ENCODE measurements at regions not wholly inside any gene's neighbourhood (a gene's known extent, or its start where the extent isn't known, plus 50 kb on each side); places are given as distances from the start of the nearest gene placed in this dataset.

DNA sequence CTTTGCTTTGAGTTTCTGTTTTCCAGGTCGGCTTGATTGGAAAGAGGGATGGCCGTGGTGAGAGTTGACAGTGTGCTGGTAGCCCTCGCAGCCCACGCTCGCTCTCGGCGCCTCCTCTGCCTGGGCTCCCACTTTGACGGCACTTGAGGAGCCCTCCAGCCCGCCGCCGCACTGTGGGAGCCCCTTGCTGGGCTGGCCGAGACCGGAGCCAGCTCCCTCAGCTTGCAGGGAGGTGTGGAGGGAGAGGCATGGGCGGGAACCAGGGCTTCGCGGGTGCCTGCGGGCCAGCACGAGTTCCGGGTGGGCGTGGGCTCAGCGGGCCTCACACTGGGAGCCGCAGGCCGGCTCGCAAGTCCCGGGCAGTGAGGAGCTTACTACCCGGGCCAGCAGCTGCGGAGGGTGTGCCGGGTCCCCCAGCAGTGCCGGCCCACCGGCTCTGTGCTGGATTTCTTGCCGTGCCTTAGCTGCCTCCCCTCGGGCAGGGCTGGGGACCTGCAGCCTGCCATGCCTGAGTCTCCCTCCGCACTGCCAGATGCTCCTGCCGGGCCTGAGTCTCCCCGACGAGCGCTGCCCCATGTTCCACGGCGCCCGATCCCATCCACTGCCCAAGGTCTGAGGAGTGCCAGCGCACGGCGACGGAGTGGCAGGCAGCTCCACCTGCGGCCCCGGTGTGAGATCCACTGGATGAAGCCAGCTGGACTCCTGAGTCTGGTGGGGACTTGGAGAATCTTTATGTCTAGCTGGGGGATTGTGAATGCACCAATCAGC lies 166.4 kb upstream of the FAT1 start:
- no peak for DNase-seq

GRCh38 chr4:186891859-186892486 lies 168.3 kb upstream of the FAT1 start:
- DNase-seq = no peak

GRCh38 chr4:186898367-186898766 lies 174.7 kb upstream of the FAT1 start:
- no peak for DNase-seq

DNA sequence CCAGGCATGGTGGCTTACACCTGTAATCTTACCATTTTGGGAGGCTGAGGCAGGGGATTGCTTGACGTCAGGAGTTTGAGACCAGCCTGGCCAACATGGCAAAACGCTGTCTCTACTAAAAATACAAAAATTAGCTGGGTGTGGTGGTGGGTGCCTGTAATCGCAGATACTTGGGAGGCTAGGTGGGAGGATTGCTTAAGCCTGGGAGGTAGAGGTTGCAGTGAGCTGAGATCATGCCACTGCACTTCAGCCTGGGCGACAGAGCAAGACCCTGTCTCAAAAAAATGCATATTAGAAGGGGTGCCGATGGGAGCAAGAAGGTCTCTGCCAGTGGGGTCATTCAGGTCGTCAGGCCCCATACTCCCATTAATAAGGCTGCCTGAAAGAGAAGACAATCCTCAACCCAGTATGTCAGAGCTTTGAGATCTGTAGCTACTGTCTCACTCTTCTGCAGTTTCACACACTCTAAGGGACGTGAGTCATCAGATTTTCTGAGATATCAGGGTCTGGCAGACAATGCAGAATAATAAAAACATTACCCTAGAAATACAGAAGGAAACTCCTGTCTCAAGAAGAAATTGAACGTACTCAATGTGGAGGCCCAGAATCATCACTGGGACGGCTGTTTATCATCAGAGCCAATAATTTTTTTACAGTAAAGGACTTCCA lies 176.7 kb upstream of the FAT1 start:
- DNase-seq = no peak

GRCh38 chr4:186900984-186901383 lies 177.3 kb upstream of the FAT1 start:
- DNase-seq = no peak

DNA sequence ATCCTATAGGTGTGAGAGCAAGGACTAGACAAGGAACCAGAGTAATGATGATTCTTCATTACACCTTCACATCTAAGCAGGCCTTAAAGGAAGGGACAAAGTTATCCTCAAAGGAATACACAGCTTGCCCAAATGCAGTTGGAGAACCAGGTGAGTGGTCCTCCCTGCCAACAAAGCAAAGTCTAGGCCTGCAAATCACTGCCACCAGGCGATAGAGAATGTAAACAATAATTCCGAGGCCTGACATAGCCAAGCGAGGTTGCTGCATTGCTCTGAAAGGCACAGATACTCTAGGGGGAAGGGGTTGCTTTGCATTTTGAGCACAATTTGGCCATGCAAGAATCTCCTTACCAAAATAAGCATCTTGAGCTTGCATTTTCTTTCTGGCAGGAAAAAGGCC lies 178.2 kb upstream of the FAT1 start:
- DNase-seq = no peak

DNA sequence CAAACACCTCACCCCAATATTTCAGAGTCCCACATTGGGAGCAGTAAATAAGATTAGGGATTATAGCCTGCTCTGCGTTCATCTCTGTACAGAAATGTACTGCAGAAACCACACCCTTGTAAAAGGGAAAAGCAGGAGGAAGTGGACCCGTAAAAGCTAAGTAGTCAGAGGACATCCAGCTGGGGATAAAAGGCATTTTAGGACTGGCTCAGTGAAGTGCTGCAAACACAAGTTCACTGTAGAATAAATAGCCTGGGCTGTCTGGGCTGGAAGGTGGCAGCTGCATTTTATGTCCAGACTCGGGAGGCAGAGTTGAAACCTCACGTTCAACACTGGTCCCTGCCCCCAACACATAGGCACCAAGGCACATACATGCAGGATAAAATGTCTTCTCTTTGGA lies 178.7 kb upstream of the FAT1 start:
- DNase-seq = no peak

- no peak for DNase-seq
Observed at GRCh38 chr4:186904101-186904500, 180.4 kb upstream of the FAT1 start.

- no peak for DNase-seq
Observed at GRCh38 chr4:186906722-186907121, 183.1 kb upstream of the FAT1 start.

GRCh38 chr4:186910385-186910784 lies 186.7 kb upstream of the FAT1 start:
- no peak for DNase-seq

DNA sequence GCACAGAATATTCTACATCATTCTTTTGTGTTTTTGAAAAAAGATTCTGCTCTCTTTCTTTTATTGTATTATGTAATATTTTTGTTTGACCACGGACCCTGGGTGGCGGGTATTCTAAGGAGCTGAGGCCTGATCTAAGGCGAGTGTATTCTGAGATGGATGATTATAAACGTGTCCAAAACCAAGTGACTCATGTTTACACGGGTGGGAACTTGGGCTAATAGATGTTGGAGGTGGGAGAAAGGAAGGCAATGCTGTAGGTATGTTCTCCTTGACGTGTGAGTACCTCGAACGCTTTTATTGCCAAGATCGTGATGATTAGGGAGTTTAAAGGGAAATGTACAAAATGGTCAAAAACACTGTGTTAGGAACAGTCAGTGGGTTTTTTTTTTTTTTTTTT lies 188.9 kb upstream of the FAT1 start:
- DNase-seq = no peak

DNA sequence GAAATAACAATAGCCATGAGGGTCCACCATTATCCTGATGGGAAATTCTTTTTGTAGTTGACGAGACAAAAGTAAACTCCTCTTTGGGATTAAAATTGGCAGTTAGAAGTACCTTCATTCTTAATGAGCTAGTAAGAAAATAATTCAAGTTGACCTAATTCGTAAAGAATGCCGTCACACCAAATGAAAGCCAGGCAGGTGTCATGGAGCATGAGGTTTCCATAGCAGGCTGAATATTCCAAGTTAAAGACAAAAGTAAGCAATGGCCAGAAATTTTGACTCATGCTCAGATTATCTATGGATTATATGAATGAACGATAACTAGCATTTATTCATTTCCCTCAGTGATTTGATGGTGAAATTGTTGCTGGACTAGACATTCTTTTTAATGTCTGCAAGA lies 192.2 kb upstream of the FAT1 start:
- no peak for DNase-seq

GRCh38 chr4:186917136-186917535 lies 193.5 kb upstream of the FAT1 start:
- DNase-seq = no peak

GRCh38 chr4:186918466-186918865 lies 194.8 kb upstream of the FAT1 start:
- DNase-seq = no peak

DNA sequence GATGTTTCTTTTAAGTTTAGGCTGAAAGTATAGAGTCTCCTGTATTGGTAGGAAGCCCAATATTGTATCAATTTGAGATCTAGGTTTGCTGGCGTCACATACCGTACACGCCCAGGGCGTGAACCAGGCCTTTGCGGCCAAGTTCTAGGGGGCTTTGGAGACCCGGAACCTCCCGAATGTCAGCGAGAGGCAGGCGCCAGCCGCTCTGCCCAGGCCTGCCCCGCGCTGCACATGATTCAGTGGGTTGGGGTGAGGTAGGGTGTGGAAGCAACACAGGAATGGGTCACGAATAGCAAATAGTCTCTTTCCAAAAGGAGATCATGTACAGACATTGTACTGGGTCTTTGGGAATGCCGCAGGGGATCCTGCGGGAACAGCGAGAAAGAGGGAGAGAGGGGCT lies 195.7 kb upstream of the FAT1 start:
- no peak for DNase-seq

GRCh38 chr4:186920483-186920882 lies 196.8 kb upstream of the FAT1 start:
- DNase-seq = no peak

DNA sequence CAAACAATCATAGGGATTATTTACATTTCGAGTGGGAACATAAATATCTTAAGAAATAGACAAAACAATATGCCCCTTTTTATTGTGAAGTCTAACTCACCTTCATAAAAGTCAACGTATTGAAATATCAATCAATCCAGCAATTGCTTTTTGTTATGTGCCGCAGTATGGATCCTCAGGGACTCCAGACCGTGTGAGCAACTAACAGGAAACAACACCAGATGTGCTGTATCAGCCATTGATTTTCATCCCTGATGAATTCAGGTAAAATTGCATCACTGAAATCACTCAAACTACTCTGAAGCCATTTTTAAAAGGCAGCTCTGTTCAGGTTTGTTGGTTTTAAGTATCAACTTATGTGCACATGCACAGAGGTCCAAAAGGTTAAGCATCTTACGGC lies 197.3 kb upstream of the FAT1 start:
- no peak for DNase-seq

GRCh38 chr4:186924723-186925122 lies 201.1 kb upstream of the FAT1 start:
- DNase-seq = no peak

DNA sequence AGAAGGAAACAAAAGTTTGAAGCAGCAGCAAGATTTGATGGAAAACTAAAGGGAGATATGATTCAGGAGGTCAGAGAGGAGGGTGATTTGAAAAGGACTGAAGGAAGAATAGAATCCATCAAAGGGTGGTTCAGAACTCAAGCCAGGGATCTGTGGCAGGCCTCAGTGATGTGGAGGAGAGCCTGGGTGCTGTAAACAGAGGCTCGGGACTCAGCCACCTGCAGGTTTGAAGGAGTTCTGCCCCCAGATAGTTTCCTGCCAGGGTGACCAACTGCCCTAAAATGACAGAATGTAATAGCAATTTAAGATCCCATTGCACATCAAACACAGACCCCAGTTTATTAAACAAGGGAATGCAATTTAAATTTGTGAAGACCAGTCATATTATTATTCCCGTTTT lies 204.0 kb upstream of the FAT1 start:
- no peak for DNase-seq

DNA sequence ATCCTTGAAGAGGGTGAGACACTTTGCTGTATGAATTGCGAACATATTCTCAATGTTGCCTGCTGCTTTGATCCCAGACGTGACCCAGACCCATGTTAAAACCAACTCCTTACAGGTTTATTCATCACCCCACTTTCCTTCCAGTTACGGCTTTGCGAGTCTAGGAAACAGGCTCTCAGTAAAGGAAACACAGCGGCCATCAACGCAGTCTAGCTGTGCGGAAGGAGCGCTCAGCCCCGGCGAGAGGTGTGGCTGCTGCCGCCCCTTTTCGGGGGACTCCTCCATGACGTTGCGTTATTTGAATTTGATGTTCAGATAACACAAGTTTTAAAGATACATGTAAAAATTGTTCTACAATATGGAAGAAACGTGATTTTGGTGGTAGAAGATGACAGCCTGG lies 206.4 kb upstream of the FAT1 start:
- no peak for DNase-seq

- DNase-seq = no peak
Observed at GRCh38 chr4:186931519-186931918, 207.9 kb upstream of the FAT1 start.

DNA sequence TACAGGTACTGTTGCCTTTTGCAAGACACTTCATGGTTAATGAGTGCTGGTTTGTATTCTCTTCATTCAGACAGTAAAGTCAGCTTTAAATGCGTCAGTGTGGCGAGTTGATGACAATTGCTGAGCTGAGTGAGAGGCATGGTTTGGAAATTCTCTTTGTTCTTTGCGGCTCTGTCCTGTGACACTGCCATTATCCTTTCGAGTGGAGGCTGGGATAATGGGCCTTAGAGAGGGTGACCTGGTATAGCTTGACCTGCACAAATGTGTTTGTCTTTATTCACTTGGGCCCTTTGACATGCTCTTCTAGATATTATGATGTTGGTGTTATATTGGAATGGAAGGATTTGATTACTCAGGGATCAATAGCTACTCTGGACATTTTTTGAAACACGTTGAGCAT lies 208.5 kb upstream of the FAT1 start:
- DNase-seq = no peak

DNA sequence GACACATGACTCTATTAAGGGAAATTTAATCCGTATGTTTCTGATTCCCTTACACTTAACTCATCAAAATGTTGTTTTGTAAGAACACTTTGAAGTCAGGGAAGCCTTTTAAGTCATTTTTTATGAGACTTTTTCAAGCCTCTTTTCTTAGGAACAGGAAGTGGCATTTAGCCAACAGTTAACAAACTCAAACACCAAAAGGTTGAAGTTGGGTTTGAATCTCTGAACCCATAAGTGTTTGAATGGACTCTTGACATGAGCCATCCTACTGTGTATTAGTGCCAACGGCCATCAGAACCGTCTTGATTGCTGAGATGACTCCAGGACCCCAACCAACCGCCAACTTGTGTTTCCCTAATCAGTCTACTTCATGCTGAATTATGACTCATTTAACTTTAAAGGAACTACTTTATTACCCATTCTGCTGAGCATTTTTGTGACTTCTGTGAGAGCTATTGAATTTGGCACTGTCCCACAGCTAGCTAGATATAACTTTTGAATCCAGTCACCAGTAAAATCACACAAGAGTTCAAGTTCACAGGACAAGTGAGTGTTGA lies 209.1 kb upstream of the FAT1 start:
- DNase-seq = no peak

DNA sequence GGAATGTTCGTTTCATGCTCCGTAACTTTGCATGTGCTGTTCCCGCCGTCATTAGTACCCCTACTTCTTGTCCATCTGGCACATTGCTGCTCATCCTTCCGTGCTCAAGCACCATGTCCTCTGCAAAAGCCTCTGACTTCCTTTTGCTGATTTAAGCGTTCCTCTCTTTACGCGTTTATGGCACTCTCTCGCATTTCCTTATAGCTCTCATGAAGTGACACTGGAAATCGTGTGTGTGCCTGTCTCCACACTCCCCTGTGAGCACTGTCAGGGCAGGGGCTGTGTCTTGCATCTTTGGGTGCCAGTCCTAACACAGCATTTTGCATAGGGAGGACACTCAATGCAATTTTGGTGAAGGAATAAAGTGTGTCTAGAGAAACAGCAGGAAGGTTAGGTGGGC lies 210.6 kb upstream of the FAT1 start:
- no peak for DNase-seq

Data from CD4-positive, alpha-beta T cell treated with Interleukin-4 for 1 hour (primary cell).